B cell (primary cell): ENCODE measurements at regions not wholly inside any gene's neighbourhood (a gene's known extent, or its start where the extent isn't known, plus 50 kb on each side); places are given as distances from the start of the nearest gene placed in this dataset.

Source experiments
- CTCF ChIP-seq: fragments of 200-600 bp; IDR thresholded peaks from one replicate; pipeline ENCODE4 v1.8.0; 2022; ENCODE audit warnings: antibody characterized with exemption, mild to moderate bottlenecking
- EZH2 ChIP-seq: IDR thresholded peaks from 2 replicates; pipeline ENCODE4 v1.6.1; 2012; ENCODE audit warnings: borderline replicate concordance, low read depth, mild to moderate bottlenecking, moderate library complexity, low read length; ENCODE audit not compliant: insufficient read depth, poor library complexity, severe bottlenecking

- no peak for TF ChIP-seq CTCF
- no peak for TF ChIP-seq EZH2
Measured at GRCh38 chr13:44293908-44294735, 79.5 kb upstream of the SERP2 start.
